NCI-H510A treated with DMSO at 0.1 percent for 48 hours (cell line): ENCODE measurements at regions not wholly inside any gene's neighbourhood (a gene's known extent, or its start where the extent isn't known, plus 50 kb on each side); places are given as distances from the start of the nearest gene placed in this dataset.

Experiments
- DNase-seq: peaks from one replicate; lab custom pipeline; 2025; lab: John Stamatoyannopoulos, UW

DNA sequence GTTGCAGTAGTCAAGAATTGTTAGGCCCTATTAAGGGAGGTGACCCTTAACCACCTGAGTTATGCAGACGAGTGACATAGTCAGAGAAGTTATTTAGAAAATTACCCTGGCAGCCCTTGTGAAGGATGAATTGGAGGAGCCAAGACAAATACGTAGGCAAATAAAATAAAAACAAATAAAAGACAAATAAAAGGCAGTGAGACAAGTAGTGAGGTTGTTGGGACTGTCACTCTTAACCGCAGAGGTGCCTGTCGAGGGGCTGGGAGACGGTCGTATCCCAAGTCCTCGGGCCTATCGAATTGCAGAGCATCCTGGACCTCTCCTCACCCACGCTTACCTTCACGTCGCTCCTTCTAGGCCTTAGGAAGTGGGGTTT lies 58.0 kb upstream of the ZC4H2 start:
- DNase-seq: no peak
